Inflammatory macrophage treated with lipopolysaccharide for 1 hour (primary cell): ENCODE measurements at regions not wholly inside any gene's neighbourhood (a gene's known extent, or its start where the extent isn't known, plus 50 kb on each side); places are given as distances from the start of the nearest gene placed in this dataset.
"Not testable (repeated sequence)": the region's sequence is repeated elsewhere in the genome, so short reads cannot be mapped to it uniquely, and the experiment has no call there.

Experiments used
- DNase-seq, 2 donors: peaks; one replicate each; pipeline ENCODE4 v3.0.0-alpha.2; 2020 to 2022

GRCh38 chr4:59248313-59248712, 1951.8 kb upstream of the ADGRL3 start:
- DNase-seq: no peak

GRCh38 chr4:59249110-59249509, 1951.0 kb upstream of the ADGRL3 start:
- DNase-seq: no peak

GRCh38 chr4:59258002-59258401, 1942.1 kb upstream of the ADGRL3 start:
- no peak for DNase-seq

DNA sequence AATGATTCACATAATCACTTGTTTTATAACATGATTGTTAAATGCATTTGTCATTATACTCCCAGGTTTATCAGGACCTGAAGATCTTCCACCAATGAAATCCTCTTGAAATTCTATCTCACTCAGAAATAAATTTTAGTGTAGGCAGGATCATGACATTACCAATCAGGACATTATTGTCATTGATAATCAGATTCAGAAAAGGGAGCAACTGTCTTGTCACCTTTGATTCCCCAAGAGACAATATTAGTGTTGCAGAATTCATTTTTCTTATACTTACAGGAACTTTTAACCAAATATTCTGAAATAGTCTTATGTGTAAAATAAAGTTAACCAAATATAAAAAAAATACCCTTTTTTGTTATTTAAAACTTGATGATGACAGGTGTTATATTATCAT, 1892.5 kb upstream of the ADGRL3 start:
- DNase-seq: no peak

- no peak for DNase-seq
These were observed 1885.5 kb upstream of the ADGRL3 start for GRCh38 chr4:59314637-59315036.

DNA sequence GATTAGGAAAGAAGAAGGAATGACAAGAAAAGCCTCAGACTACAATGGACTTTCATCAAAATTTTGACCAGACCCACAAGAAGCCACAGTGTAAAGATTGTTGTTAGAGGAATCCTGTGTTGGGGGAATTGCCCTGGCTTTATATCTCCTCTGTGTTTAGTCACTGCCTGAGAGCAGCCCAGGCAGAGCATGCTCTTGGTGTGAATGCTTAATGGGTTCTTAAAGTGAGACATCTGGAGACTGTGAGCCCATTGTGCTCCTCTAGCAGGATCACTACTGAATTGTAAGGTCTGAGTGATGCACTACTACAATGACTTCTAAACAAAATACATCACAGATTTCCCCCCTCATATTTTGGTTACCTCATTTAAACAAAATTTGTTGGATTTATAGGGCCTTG, 1860.5 kb upstream of the ADGRL3 start:
- no peak for DNase-seq

- DNase-seq: no peak
These were observed 1858.6 kb upstream of the ADGRL3 start for GRCh38 chr4:59341506-59341905.

DNA sequence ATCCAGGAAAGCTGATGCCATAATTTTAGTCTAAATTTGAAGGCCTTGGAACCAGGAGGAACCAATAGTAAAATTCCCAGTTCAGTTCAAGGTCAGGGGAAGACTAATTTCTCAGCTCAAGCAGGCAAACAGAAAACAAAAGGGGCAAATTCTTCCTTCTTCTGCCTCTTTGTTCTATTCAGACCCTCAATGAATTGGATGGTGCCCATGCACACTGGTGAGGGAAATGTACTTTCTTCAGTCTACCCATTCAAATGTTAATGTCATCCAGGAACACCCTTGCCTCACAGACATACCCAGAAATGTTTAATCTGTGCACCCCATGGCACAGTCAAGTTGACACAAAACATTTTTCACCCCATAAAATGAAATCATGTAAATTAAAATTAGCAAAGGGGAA, 1851.2 kb upstream of the ADGRL3 start:
- no peak for DNase-seq

- DNase-seq: no peak
These were observed 1830.9 kb upstream of the ADGRL3 start for GRCh38 chr4:59369229-59369628.

DNA sequence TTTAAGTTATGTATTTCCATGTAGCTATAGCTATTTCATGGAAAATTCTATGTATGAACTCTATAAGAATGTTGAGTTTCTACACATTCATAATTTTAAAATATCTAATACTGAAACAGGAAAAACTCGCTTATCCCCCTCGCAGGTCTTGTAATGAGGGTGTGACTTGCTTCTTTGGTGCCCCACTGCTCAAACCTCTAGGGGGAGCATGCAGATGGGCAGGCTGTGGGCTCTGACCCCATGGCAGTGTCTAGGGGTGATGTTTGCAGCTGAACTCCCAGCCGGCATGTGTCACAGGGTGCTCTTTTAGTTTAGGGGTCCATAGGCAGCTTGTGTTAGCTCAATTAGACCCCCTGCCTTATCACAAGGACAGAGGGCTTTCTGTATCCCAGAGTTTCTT, 1825.7 kb upstream of the ADGRL3 start:
- no peak for DNase-seq

- DNase-seq: no peak
These were observed 1819.2 kb upstream of the ADGRL3 start for GRCh38 chr4:59380841-59381366.

- DNase-seq: no peak
These were observed 1818.5 kb upstream of the ADGRL3 start for GRCh38 chr4:59381591-59381990.

- no peak for DNase-seq
These were observed 1812.1 kb upstream of the ADGRL3 start for GRCh38 chr4:59387759-59388758.

DNA sequence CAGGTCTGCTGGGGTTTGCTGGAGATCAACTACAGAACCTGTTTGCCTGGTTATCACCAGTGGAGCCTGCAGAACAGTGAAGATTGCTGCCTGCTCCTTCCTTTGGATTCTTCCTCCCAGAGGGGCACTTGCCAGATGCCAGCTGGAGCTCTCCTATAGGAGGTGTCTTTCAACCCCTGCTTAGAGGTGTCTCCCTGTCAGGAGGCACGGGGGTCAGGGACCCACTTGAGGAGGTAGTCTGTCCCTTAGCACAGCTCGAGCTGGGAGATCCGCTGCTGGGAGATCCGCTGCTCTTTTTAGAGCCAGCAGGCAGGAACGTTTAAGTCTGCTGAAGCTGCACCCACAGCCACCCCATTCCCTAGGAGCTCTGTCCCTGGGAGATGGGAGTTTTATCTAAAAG, 1806.3 kb upstream of the ADGRL3 start:
- DNase-seq: no peak

GRCh38 chr4:59400334-59400733, 1799.8 kb upstream of the ADGRL3 start:
- no peak for DNase-seq

DNA sequence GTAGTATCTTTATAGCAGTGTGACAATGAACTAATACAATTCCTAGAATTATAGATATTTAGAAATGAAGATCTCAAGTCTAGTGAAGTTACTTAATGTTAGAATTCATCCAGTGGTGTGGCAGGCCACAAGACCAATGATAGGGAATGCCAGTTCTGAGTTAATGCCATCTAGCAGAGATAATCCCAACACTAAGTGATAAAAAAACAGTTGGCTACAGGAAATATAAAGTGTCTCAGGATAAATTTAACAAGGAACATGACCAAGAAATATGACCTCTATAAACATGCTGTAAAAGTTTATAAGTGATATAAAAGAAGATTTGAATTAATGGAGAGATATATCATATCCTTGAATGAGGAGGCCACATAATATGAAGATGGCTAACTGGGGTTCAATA, 1790.5 kb upstream of the ADGRL3 start:
- DNase-seq: no peak

DNA sequence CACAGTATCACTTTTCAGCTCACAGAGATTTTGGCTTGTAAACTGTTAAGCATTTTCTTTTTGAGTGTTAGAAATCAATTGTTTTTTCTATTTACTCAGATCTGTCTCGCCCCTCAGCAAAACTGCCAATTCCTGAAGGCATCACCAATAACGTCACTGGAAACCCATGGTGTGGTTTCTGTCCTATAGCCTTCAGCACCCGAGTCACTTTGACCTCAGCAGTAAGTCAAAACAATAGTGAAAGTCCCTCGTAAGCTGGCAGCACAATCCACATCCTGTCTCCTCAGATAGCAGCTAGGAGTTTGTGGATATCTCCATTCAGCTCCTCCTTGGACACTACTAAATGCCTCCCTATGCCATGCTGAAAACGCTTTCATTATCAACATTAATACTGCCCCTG, 1787.4 kb upstream of the ADGRL3 start:
- DNase-seq: no peak

- DNase-seq: no peak
These were observed 1744.4 kb upstream of the ADGRL3 start for GRCh38 chr4:59455751-59456150.

DNA sequence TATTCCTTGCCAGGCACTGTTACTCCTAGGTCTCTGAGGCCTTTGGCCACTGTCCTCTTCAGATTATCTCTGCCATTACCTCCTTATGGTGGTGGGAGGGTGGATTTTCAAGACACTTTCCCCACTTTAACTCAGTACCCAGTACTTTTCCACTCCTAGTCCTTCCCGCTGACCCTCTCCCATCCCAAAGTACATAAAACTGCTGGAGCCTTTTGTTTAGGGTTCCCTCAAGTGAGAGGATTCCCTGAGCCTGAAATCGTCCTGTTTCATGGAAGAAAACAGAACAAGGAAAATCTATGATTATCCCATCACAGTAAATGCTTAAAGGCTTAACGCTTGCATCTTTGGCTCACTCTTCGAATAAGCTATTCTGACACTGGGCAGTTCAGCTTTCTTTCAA, 1742.5 kb upstream of the ADGRL3 start:
- no peak for DNase-seq

GRCh38 chr4:59484944-59485343, 1715.2 kb upstream of the ADGRL3 start:
- no peak for DNase-seq

GRCh38 chr4:59500103-59500502, 1700.0 kb upstream of the ADGRL3 start:
- DNase-seq: no peak

GRCh38 chr4:59503731-59504130, 1696.4 kb upstream of the ADGRL3 start:
- no peak for DNase-seq

- DNase-seq: not testable (repeated sequence)
These were observed 1688.3 kb upstream of the ADGRL3 start for GRCh38 chr4:59511809-59512208.

DNA sequence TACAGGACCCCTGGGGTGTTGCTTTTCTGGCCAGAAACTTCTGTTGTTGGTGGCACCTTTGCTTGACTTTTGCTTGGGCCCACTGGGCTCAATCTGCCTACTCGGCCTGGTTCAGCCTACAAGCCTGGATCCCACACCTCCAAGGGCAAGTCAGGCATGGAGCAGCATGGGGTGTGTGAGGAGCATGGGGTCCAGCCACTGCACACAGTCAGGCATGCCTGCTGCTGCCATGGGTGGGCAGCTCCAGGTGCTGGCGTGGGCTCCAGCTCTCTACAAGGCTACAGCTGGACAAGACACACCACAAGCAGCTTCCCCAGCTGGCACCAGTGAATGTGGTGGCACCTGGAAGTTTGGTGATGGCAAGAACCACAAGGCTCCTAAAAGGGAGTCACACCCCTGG, 1683.1 kb upstream of the ADGRL3 start:
- no peak for DNase-seq
